DMS 273 treated with DMSO at 0.1 percent for 48 hours (cell line): ENCODE measurements at regions not wholly inside any gene's neighbourhood (a gene's known extent, or its start where the extent isn't known, plus 50 kb on each side); places are given as distances from the start of the nearest gene placed in this dataset.

Experiments
- DNase-seq: peaks from one replicate; lab custom pipeline; 2025; lab: John Stamatoyannopoulos, UW

GRCh38 chr11:70675697-70676374 is 277.5 kb downstream of the CTTN start:
- DNase-seq = no peak

GRCh38 chr11:70677232-70677916 is 279.0 kb downstream of the CTTN start:
- DNase-seq = no peak

DNA sequence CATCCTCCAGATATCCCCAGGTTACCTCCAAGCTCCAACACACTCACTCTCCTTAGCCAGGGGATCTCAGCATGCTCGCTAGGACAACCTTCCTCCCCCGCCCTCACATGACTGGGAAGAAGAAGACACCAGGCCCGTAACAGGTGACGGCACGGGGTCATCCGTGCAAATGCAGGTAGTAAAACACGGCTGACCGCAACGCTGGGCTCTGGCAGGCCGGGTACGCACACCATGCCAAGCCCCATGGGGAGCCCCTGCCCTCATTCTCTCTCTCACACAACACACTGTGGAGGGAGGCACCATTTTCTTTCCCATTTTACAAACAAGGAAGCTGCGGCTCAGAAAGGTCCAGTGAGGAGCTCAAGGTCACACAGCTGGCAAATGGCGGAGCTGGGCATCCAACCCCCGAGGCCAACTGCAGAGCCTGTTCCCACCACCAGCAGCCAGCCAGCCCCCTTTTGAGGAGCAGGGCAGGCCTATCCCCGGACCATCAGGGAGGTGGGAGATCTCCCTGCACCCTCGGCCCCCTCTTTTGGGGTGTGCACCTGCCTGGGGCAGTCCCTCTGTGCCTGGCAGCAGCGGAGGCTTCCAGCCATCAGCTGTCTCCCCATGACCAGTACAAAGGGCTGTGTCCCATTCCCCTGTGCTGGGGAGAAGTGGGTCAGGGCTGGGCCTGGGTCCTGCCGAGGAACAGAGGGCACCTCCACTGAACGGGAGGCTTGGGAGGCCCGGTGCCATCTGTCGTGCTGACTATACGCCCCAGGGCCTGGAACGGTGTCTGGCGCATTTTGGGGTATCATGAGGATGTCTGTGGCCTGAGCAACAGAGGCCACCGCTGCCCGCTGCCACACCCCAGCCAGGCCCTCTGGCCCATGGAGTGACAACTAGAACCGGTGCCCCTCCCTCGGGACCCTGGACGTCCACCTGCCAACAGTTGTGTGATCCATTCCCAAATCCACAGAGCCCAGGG is 280.9 kb downstream of the CTTN start:
- no peak for DNase-seq

DNA sequence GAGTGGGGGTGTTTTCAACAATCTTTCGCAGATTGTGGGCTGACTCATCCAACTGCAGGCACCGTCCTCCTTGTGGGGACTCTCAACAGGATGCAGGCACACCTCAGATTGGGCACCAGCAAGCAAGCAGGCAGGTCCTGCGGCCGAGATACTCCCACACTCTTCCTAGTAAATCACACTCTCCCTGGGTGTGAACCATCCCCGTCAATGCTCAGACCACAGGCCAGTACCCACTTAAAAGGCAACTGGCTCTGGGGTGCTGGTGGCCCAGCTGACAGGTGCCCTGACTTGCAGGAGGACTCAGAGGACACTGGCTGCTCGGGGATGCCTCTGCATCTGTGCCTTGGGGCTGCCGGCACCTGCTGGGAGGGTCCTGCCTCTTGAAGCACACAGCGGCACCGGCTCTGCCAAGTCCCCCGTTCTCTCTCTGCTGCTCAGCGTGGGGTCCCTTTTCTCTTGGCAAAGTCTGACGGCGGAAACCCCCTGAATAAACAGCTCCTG is 282.5 kb downstream of the CTTN start:
- no peak for DNase-seq

- no peak for DNase-seq
These were observed 283.7 kb downstream of the CTTN start for GRCh38 chr11:70682056-70682455.

- no peak for DNase-seq
These were observed 284.4 kb downstream of the CTTN start for GRCh38 chr11:70682760-70683159.

DNA sequence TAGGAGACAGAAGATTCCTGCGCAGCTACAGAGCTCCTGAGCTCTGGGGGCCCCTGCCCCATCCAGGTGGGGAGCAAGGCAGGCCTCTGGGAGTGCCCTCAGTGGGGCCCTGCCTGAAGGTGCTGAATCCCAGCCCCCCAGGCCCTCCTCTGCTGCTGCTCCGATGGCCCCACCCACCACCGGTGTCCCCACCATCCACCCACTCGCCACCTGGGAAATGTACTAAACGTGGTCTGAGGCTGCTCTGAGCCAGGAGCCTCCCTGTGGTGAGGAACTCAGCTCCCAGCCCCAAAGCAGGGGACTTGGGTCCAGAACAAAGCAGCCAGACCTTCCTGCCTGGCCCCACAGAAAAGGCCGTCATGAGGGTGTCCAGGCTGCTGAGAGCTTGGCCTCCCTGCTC is 289.4 kb downstream of the CTTN start:
- DNase-seq = no peak

DNA sequence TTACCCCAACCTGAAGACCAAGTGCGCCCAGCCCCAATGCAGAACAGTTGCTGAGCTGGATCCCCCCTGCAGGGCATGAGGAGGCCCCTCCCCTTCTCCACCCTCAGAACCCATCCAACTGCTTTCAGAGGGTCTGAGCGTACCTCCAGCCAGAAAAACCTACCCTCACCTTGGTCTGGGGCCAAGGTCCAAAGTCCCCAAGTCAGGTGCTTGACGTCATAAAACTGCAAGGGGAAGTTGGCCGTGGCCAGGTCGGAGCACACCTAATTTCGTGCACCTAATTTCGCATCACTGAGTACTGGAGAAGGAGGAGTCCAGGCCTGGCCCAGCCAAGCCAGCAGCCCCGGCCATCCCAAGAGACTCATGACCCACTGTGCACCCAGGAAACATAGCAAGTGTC is 289.8 kb downstream of the CTTN start:
- no peak for DNase-seq

- DNase-seq = no peak
These were observed 291.4 kb downstream of the CTTN start for GRCh38 chr11:70689764-70690163.

DNA sequence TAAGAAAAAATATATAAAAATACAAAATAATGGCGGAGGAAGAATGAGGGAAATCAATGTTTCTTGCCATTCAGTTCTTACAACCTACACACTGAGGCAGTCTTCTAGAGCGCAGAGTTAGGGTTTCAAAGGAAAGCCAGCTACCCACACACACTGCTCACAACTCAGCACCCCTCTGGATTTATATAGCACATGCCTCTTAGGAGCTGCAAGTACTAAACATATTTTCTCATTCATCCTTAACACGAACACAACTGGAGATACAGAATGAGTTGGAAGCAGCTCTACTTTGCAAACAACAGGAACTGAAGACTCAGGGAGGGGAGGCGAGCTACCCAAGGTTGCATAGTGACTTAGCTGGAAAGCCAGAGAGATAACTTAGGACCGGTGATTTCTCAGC is 293.8 kb downstream of the CTTN start:
- DNase-seq = no peak

DNA sequence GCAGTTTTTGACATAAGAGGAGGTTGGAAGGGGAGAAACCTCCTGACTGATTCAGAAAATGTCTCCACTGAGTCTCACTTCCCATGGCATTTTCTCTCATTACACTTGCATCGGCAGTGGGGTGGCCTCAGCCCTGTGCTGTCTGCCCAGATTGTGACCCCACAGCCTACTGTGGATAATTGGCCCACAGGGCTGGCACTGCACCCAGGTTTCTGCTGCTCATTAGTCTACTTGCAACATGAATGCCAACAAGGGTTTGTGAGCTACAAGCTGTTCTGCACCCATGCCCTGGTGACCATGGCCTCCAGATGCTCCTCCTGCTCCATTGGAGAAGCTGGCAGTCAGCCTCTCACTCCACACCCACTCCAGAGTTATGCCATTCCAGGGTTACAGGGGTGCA is 296.0 kb downstream of the CTTN start:
- DNase-seq = no peak

GRCh38 chr11:70695086-70695960 is 297.0 kb downstream of the CTTN start:
- no peak for DNase-seq

DNA sequence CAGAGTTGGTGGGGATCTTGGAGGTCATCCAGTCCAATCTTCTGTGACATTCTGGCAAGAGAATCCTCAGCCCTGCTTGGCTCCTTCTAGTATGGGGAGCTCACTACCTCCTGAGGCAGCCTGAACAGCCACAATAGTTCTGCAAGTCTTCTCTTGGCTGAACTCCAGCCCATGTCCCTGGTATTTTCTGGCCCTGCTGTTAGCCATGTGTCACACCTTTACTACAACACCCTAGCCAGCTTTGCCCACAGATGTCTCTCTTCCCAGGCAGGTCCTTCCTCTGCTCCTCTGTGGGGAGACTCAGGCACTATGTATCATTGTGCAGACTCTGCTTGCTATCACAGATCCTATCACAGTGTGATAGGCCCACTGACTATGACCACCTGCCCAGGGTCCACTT is 297.7 kb downstream of the CTTN start:
- no peak for DNase-seq

DNA sequence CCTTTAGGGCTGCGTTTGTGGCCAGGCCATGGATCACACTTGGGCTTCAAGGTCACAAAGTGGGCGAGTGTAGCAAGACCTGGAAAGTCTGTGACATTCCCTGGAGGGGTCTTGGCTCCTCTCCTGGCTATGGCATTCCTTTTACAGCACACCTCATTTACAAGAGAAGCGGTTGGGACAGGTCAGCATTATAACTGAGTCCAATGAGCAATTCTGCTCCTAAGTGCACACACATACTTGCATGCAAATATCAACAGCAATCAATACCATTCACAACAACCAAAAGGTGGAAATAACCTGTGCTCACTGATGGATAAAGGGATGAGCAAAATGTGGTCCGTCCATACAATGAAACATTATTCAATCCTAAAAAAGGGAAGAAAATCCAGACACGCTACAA is 298.2 kb downstream of the CTTN start:
- no peak for DNase-seq

DNA sequence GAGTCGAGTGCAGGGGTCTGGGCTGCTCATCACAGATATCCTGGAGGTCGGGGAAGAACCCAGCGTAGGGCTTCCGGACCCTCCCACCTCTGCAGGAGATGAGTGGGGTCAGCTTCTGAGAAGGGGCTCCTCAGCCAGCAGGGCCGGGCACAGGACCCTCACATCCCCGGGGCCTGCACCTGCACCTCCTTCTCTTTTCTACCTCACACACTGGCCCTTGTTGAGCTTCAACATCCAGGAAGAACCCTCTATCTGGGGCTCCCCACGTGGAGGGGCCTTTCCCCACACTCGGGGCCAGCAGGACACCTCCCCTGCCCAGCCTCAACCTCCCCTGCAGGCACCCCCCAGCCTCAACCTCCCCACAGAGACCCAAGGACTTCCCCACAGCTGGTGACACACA is 299.4 kb downstream of the CTTN start:
- DNase-seq = no peak

DNA sequence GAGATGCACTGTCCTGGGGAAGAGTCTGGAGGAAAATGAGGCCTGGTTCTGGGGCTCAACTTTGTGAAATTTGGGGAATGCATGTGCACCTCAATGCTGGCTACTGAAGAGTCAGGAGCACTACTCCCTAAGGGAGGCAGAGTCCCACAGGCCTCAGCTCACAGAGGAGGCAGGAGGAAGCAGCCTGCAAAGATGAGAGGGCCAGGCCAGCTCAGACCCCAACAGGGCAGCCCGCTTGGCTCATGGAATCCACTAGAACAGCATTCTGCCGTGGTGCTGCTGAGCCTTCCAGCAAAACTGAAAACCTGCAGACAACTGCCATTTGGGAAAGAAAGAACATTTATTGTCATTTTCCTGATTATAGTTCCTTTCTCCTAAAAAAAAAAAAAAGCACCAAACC is 300.5 kb downstream of the CTTN start:
- DNase-seq = no peak

- no peak for DNase-seq
These were observed 301.2 kb downstream of the CTTN start for GRCh38 chr11:70699294-70700221.

DNA sequence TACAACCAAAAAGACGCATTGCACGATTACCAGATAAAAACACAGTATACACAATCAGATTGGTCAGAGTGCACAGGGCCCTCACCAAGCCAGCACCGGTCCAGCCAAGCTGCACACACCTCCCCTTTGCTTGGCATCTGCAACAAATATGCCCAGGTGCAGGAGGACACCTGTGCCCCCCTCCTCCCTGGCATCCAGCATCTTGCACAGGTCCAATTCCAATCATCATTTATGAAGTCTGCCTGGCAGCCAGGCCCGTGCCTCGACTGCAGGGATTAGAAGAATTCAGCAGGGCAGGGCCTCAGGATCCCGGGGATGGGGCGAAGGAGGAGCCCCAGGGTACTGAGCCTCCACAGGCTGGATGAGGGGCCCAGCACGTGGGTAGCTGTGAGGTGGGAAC is 302.1 kb downstream of the CTTN start:
- DNase-seq = no peak

DNA sequence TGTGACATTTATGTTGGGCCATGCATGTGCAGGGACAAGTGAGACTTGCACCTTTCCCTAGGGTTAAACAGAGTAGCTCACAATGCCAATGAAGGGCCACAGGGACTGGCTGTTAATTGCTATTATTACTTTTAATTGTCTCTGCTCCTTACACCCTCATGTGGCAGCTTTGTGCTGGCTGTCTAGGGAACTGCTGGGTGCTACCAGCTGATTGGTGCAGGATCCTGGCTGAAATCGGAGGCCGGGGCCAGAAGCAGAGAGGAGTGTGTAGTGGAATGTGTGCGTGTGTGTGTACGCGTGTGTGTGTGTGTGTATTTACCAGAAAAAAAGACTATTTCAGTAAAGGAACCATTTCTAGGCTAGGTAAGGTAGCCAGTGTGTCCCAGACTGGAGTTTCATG is 302.5 kb downstream of the CTTN start:
- DNase-seq = no peak

GRCh38 chr11:70702040-70702648 is 303.8 kb downstream of the CTTN start:
- no peak for DNase-seq
